ENCODE measurements at regions not wholly inside any gene's neighbourhood (a gene's known extent, or its start where the extent isn't known, plus 50 kb on each side); places are given as distances from the start of the nearest gene placed in this dataset.

DNA sequence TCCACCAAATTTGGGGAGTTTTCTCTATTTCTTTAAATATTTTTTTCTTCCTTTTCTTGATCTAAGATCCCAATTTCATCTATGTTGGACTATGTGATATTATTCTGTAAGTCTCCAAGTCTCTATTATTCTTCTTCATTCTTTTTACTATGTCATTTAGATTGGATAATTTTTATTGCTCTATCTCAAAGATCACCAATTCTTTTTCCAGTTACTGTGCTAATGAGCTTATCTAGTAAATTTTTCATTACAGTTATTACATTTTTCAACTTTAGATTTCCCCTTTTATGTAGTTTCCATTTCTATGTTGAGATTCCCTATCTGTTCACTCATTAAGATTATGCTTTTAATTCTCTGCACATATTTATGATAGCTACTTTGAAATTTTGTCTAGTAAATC is 131.6 kb upstream of the NAMPT start:
- H3K27me3 ChIP-seq (ENCODE audit: control insufficient read depth in 1 of 2, insufficient read depth in 2 of 2, low read length in 2 of 2), result peaks cover 0 to 11% of the 10 kb centered on the region in 2 experiments; a peak in 2 of 5 replicates
- H3K4me3 ChIP-seq (replicated peaks in 1 of 3; ENCODE audit: insufficient read depth in 1 of 3, low read depth in 2 of 3, low read length in 3 of 3), result no peak overlapping the region
- DNase-seq (ENCODE audit: low spot score) (no peak), FAIRE-seq (no peak), ATAC-seq (no peak)
- ChIA-PET POLR2A (no interaction called here), CTCF (ENCODE audit: low intra/inter-chr PET ratio, low total read pairs) (no interaction called here)
- in situ Hi-C loops (cut with HindIII; ENCODE audit: extremely low pct_ligation_motif_present, low pct_unique_long_range_greater_than_20kb) (no loop called here), intact Hi-C loops (cut with micrococcal nuclease; ENCODE audit: unreplicated experiment) (no loop called here)
- TF ChIP-seq, protein P1, sequence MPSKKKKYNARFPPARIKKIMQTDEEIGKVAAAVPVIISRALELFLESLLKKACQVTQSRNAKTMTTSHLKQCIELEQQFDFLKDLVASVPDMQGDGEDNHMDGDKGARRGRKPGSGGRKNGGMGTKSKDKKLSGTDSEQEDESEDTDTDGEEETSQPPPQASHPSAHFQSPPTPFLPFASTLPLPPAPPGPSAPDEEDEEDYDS (CRISPR knock-in tag; IDR thresholded peaks at IDR 0.05), result no peak
- no peaks in the 10 kb centered on the region for H3K36me3 ChIP-seq (replicated peaks in 1 of 2; ENCODE audit: control insufficient read depth in 1 of 2, insufficient read depth in 2 of 2, low read length in 2 of 2)
- H2AFZ ChIP-seq (ENCODE audit: low read length), result no peak overlapping the region
- no peaks in the 10 kb centered on the region for H3K79me2 ChIP-seq (ENCODE audit: insufficient read depth, low read length)
- no peak overlapping the region for H3K4me2 ChIP-seq (ENCODE audit: low read depth, low read length)
- no peak overlapping the region for H3K9ac ChIP-seq (ENCODE audit: insufficient read depth, low read depth, low read length)
- H3K27ac ChIP-seq (ENCODE audit: extremely low read length, insufficient read depth, low read length), result no peak overlapping the region
- H3K4me1 ChIP-seq (ENCODE audit: insufficient read depth, low read length), result no peaks in the 10 kb centered on the region
- H3K9me3 ChIP-seq (ENCODE audit: low read length), result no peaks in the 10 kb centered on the region
- no peaks in the 10 kb centered on the region for H4K20me1 ChIP-seq (ENCODE audit: insufficient read depth, low read length)
- BruUV-seq (replicated peaks), result no TSS peak

- POLR2A ChIA-PET, result no interaction called here
- no peaks in the 10 kb centered on the region for H4K20me1 ChIP-seq (ENCODE audit: insufficient read depth, low read length)
- no peak overlapping the region for H3K9ac ChIP-seq (ENCODE audit: insufficient read depth, low read depth, low read length)
- H3K9me3 ChIP-seq (ENCODE audit: low read length), result no peaks in the 10 kb centered on the region
- H2AFZ ChIP-seq (ENCODE audit: low read length), result no peak overlapping the region
- in situ Hi-C loops (cut with HindIII; ENCODE audit: extremely low pct_ligation_motif_present, low pct_unique_long_range_greater_than_20kb), result no loop called here
- intact Hi-C loops (cut with micrococcal nuclease; ENCODE audit: unreplicated experiment), result no loop called here
- FAIRE-seq, result no peak
- DNase-seq (ENCODE audit: low spot score), result no peak
- no peak for TF ChIP-seq ZNF232 (CRISPR knock-in tag; IDR thresholded peaks at IDR 0.05; ENCODE audit: borderline replicate concordance)
- no peak for TF ChIP-seq CEBPB (IDR thresholded peaks at IDR 0.05; ENCODE audit: borderline replicate concordance, low read depth, low read length)
- TF ChIP-seq, protein P2, sequence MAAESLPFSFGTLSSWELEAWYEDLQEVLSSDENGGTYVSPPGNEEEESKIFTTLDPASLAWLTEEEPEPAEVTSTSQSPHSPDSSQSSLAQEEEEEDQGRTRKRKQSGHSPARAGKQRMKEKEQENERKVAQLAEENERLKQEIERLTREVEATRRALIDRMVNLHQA (CRISPR knock-in tag; IDR thresholded peaks at IDR 0.05), result no peak
- no peak for TF ChIP-seq EZH2 (conservative IDR thresholded peaks at IDR 0.05; ENCODE audit: low read depth, low read length)
- no peaks in the 10 kb centered on the region for H3K36me3 ChIP-seq (replicated peaks in 1 of 2; ENCODE audit: control insufficient read depth in 1 of 2, insufficient read depth in 2 of 2, low read length in 2 of 2)
- no TSS peak for BruUV-seq (replicated peaks)
- ATAC-seq, result no peak
- H3K4me1 ChIP-seq (ENCODE audit: insufficient read depth, low read length), result no peaks in the 10 kb centered on the region
- H3K27ac ChIP-seq (ENCODE audit: extremely low read length, insufficient read depth, low read length), result no peak overlapping the region
- no peak overlapping the region for H3K4me2 ChIP-seq (ENCODE audit: low read depth, low read length)
- H3K27me3 ChIP-seq (ENCODE audit: control insufficient read depth in 1 of 2, insufficient read depth in 2 of 2, low read length in 2 of 2), result peaks cover 0 to 1% of the 10 kb centered on the region in 2 experiments; a peak in 2 of 5 replicates
- CTCF ChIA-PET (ENCODE audit: low intra/inter-chr PET ratio, low total read pairs), result no interaction called here
- no peaks in the 10 kb centered on the region for H3K79me2 ChIP-seq (ENCODE audit: insufficient read depth, low read length)
- no peak overlapping the region for H3K4me3 ChIP-seq (replicated peaks in 1 of 3; ENCODE audit: insufficient read depth in 1 of 3, low read depth in 2 of 3, low read length in 3 of 3)
These were observed 130.7 kb upstream of the NAMPT start for GRCh38 chr7:106415433-106415832.

Data from HepG2 (cell line).